ENCODE measurements at regions not wholly inside any gene's neighbourhood (a gene's known extent, or its start where the extent isn't known, plus 50 kb on each side); places are given as distances from the start of the nearest gene placed in this dataset.

DNA sequence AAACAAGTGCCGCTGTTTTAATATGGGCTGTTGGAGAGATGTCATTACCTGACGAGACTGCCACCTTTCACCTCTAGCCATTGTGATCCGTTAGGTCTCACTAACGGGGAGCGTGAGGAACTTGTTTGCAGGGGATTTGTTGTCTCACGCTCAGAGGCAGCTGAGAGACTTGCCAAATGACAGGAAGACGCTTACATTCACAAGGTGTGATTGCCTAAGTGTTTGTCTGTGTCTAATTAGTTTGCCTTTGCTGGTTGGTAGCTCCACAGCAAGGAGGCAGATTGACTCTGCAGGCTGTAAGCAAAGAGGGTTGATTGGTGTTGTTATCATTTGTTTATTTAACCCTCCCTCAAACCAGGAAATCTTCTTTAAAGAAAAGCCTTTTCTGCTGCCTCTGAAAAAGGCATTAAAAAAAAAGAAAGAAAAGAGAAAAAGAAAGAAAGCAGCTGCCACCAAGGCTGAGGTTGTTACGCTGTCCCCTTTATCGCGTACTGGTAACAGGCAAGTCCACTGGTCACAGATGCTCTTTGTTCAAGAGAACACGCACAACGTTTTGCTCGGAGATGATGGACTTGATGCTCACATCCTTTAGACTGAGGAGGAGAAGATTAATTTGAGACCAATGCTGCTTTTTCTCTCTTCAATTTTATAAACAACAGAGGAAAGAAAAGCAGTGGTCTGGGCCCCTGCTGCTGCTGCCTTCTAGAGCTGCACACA is 203.9 kb downstream of the ZNF326 start (continued):
- no peak for TF ChIP-seq OVOL2 (CRISPR knock-in tag; IDR thresholded peaks at IDR 0.05; ENCODE audit: borderline replicate concordance)
- no peak for TF ChIP-seq JAZF1 (CRISPR knock-in tag; IDR thresholded peaks at IDR 0.05)

GRCh38 chr1:90193116-90193515 is 198.2 kb downstream of the ZNF326 start:
- Mint-ChIP-seq H3K4me3 (no peak overlapping the region), H3K9me3 (no peaks in the 10 kb centered on the region), H3K27ac (no peak overlapping the region), H3K4me1 (no peaks in the 10 kb centered on the region), H3K36me3 (no peaks in the 10 kb centered on the region), H3K27me3 (ENCODE audit: low read depth) (no peaks in the 10 kb centered on the region)
- ChIA-PET CTCF (no interaction called here), POLR2A (no interaction called here)
- TF ChIP-seq NR3C1 (CRISPR knock-in tag; conservative IDR thresholded peaks at IDR 0.05; ENCODE audit: low read depth) (no peak), GRHL2 (CRISPR knock-in tag; IDR thresholded peaks at IDR 0.05; ENCODE audit: insufficient replicate concordance, severe bottlenecking) (no peak), JAZF1 (CRISPR knock-in tag; IDR thresholded peaks at IDR 0.05) (no peak), ATF1 (CRISPR knock-in tag; IDR thresholded peaks at IDR 0.05) (no peak), ATF3 (CRISPR knock-in tag; conservative IDR thresholded peaks at IDR 0.05) (no peak)
- TF ChIP-seq, protein P1, sequence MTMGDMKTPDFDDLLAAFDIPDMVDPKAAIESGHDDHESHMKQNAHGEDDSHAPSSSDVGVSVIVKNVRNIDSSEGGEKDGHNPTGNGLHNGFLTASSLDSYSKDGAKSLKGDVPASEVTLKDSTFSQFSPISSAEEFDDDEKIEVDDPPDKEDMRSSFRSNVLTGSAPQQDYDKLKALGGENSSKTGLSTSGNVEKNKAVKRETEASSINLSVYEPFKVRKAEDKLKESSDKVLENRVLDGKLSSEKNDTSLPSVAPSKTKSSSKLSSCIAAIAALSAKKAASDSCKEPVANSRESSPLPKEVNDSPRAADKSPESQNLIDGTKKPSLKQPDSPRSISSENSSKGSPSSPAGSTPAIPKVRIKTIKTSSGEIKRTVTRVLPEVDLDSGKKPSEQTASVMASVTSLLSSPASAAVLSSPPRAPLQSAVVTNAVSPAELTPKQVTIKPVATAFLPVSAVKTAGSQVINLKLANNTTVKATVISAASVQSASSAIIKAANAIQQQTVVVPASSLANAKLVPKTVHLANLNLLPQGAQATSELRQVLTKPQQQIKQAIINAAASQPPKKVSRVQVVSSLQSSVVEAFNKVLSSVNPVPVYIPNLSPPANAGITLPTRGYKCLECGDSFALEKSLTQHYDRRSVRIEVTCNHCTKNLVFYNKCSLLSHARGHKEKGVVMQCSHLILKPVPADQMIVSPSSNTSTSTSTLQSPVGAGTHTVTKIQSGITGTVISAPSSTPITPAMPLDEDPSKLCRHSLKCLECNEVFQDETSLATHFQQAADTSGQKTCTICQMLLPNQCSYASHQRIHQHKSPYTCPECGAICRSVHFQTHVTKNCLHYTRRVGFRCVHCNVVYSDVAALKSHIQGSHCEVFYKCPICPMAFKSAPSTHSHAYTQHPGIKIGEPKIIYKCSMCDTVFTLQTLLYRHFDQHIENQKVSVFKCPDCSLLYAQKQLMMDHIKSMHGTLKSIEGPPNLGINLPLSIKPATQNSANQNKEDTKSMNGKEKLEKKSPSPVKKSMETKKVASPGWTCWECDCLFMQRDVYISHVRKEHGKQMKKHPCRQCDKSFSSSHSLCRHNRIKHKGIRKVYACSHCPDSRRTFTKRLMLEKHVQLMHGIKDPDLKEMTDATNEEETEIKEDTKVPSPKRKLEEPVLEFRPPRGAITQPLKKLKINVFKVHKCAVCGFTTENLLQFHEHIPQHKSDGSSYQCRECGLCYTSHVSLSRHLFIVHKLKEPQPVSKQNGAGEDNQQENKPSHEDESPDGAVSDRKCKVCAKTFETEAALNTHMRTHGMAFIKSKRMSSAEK (CRISPR knock-in tag; IDR thresholded peaks at IDR 0.05; ENCODE audit: borderline replicate concordance): no peak
- TF ChIP-seq, protein P2, sequence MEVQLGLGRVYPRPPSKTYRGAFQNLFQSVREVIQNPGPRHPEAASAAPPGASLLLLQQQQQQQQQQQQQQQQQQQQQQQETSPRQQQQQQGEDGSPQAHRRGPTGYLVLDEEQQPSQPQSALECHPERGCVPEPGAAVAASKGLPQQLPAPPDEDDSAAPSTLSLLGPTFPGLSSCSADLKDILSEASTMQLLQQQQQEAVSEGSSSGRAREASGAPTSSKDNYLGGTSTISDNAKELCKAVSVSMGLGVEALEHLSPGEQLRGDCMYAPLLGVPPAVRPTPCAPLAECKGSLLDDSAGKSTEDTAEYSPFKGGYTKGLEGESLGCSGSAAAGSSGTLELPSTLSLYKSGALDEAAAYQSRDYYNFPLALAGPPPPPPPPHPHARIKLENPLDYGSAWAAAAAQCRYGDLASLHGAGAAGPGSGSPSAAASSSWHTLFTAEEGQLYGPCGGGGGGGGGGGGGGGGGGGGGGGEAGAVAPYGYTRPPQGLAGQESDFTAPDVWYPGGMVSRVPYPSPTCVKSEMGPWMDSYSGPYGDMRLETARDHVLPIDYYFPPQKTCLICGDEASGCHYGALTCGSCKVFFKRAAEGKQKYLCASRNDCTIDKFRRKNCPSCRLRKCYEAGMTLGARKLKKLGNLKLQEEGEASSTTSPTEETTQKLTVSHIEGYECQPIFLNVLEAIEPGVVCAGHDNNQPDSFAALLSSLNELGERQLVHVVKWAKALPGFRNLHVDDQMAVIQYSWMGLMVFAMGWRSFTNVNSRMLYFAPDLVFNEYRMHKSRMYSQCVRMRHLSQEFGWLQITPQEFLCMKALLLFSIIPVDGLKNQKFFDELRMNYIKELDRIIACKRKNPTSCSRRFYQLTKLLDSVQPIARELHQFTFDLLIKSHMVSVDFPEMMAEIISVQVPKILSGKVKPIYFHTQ (CRISPR knock-in tag; IDR thresholded peaks at IDR 0.05): no peak
- ATAC-seq: no peak
- no peak for DNase-seq (ENCODE audit: low spot score)

DNA sequence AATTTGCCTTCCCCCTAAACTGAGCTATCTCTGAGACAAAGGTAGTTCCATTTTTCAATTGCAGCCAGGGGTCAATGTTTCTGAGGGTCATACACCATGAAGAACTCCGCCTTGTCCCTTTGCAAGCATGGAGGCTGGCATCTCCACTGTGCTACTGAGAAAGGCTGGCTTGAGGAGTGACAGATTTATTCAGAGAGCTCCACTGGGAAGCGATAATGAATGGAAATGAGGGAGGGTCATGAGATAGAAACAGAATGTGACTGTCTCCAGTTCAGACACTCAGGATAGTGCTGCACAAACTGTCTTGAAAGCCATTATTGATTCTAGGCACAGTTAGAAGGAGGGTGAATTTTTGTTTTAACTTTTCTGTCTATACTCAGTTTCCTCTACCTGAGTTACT is 197.5 kb downstream of the ZNF326 start:
- no peak for ATAC-seq
- DNase-seq (ENCODE audit: low spot score): no peak
- no peak overlapping the region for H3K27ac Mint-ChIP-seq
- no peaks in the 10 kb centered on the region for H3K4me1 Mint-ChIP-seq
- H3K9me3 Mint-ChIP-seq: no peaks in the 10 kb centered on the region
- no peaks in the 10 kb centered on the region for H3K36me3 Mint-ChIP-seq
- ChIA-PET POLR2A (interaction anchor here (0.7 kb wide), 1 partner anchor 828 kb away, joined by 3 read pairs; no protein-coding TSS in a partner anchor), CTCF (no interaction called here)
- no peak overlapping the region for H3K4me3 Mint-ChIP-seq
- H3K27me3 Mint-ChIP-seq (ENCODE audit: low read depth): no peaks in the 10 kb centered on the region
- TF ChIP-seq MLX (CRISPR knock-in tag; IDR thresholded peaks at IDR 0.05) (no peak), GRHL2 (CRISPR knock-in tag; IDR thresholded peaks at IDR 0.05; ENCODE audit: insufficient replicate concordance, severe bottlenecking) (no peak), ZNF317 (CRISPR knock-in tag; IDR thresholded peaks at IDR 0.05; ENCODE audit: borderline replicate concordance, low read depth) (no peak), CDX4 (CRISPR knock-in tag; IDR thresholded peaks at IDR 0.05; ENCODE audit: borderline replicate concordance) (no peak), GABPB1 (CRISPR knock-in tag; IDR thresholded peaks at IDR 0.05) (no peak), USF2 (CRISPR knock-in tag; IDR thresholded peaks at IDR 0.05) (no peak), ELF4 (CRISPR knock-in tag; IDR thresholded peaks at IDR 0.05; ENCODE audit: low read depth) (no peak), ZBTB21 (CRISPR knock-in tag; IDR thresholded peaks at IDR 0.05; ENCODE audit: borderline replicate concordance) (no peak), RORB (CRISPR knock-in tag; IDR thresholded peaks at IDR 0.05) (no peak), ATF6 (CRISPR knock-in tag; IDR thresholded peaks at IDR 0.05) (no peak)
- TF ChIP-seq, protein P3, sequence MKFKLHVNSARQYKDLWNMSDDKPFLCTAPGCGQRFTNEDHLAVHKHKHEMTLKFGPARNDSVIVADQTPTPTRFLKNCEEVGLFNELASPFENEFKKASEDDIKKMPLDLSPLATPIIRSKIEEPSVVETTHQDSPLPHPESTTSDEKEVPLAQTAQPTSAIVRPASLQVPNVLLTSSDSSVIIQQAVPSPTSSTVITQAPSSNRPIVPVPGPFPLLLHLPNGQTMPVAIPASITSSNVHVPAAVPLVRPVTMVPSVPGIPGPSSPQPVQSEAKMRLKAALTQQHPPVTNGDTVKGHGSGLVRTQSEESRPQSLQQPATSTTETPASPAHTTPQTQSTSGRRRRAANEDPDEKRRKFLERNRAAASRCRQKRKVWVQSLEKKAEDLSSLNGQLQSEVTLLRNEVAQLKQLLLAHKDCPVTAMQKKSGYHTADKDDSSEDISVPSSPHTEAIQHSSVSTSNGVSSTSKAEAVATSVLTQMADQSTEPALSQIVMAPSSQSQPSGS (CRISPR knock-in tag; IDR thresholded peaks at IDR 0.05; ENCODE audit: borderline replicate concordance, low read depth): no peak

Measured in WTC11 (cell line).